GM12891 (cell line): ENCODE measurements at regions not wholly inside any gene's neighbourhood (a gene's known extent, or its start where the extent isn't known, plus 50 kb on each side); places are given as distances from the start of the nearest gene placed in this dataset.

Experiments
- PAX5 ChIP-seq: IDR thresholded peaks from 2 replicates; pipeline ENCODE4 v1.6.1; 2011; ENCODE audit warnings: low read length, moderate library complexity, mild to moderate bottlenecking; ENCODE audit not compliant: insufficient read depth, severe bottlenecking
- POLR2A ChIP-seq: IDR thresholded peaks from 2 replicates; pipeline ENCODE4 v1.6.1; 2011; ENCODE audit warnings: low read depth, low read length, control low read depth
- POLR2AphosphoS5 ChIP-seq: IDR thresholded peaks from 2 replicates; pipeline ENCODE4 v1.6.1; 2011; ENCODE audit warnings: low read depth, low read length, control low read depth
- SPI1 ChIP-seq: IDR thresholded peaks from 2 replicates; pipeline ENCODE4 v1.6.1; 2011; ENCODE audit warnings: low read depth, low read length, control low read depth
- TAF1 ChIP-seq: IDR thresholded peaks from 2 replicates; pipeline ENCODE4 v1.6.1; 2011; ENCODE audit warnings: low read depth, low read length, control low read depth

- TF ChIP-seq POLR2AphosphoS5 (no peak), POLR2A (no peak), SPI1 (no peak), PAX5 (no peak), TAF1 (no peak)
Measured at GRCh38 chr5:107099506-107099905, 571.2 kb downstream of the EFNA5 start.
